ENCODE measurements at regions not wholly inside any gene's neighbourhood (a gene's known extent, or its start where the extent isn't known, plus 50 kb on each side); places are given as distances from the start of the nearest gene placed in this dataset.

DNA sequence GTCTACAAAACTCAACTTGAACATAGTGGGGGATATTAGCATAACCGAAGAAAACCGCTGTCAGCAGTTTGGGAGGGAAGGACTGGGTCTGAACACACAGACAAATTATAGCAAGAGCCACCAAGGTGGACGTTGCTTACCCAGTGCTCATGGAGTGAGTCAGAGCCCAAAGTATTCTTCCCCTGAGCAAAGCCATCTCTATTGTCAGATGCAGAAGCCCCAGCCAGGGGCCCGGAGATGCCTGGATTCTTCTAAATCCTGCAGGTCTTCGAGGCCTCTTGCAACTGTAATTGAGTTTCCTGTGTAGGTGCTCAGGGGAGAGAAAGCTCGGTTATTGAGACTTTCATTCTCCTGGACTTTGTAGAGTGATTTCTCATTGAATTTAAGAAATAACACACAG lies 384.5 kb downstream of the IRS2 start:
- DNase-seq (ENCODE audit: low read depth, low spot score): no peak
- ChIA-PET POLR2A (no interaction called here), CTCF (no interaction called here), SMC1A (ENCODE audit: uncharacterized antibody, unreplicated experiment) (no interaction called here), RAD21 (ENCODE audit: unreplicated experiment) (no interaction called here)
- Histone ChIP-seq H3K4me2 (ENCODE audit: control insufficient read depth, insufficient read depth) (no peak overlapping the region), H3K27ac (ENCODE audit: control insufficient read depth, insufficient read depth) (no peak overlapping the region), H3K9ac (ENCODE audit: control insufficient read depth, insufficient read depth, low read length) (no peak overlapping the region), H3K27me3 (replicated peaks in 1 of 2; ENCODE audit: control insufficient read depth in 2 of 2, insufficient read depth in 2 of 2, low read length in 1 of 2) (no peaks in the 10 kb centered on the region), H4K20me1 (ENCODE audit: control insufficient read depth, insufficient read depth) (no peaks in the 10 kb centered on the region), H2AFZ (ENCODE audit: control insufficient read depth, low read depth, low read length) (no peak overlapping the region), H3K4me1 (ENCODE audit: control insufficient read depth, insufficient read depth, low read length) (no peaks in the 10 kb centered on the region), H3K9me3 (replicated peaks; ENCODE audit: control insufficient read depth, insufficient read depth, low read length) (no peaks in the 10 kb centered on the region), H3K4me3 (no peak overlapping the region), H3K36me3 (ENCODE audit: control insufficient read depth in 2 of 2, insufficient read depth in 2 of 2, low read length in 1 of 2) (no peaks in the 10 kb centered on the region), H3K79me2 (ENCODE audit: control insufficient read depth, insufficient read depth, low read length) (no peaks in the 10 kb centered on the region)
- TF ChIP-seq, protein P1, sequence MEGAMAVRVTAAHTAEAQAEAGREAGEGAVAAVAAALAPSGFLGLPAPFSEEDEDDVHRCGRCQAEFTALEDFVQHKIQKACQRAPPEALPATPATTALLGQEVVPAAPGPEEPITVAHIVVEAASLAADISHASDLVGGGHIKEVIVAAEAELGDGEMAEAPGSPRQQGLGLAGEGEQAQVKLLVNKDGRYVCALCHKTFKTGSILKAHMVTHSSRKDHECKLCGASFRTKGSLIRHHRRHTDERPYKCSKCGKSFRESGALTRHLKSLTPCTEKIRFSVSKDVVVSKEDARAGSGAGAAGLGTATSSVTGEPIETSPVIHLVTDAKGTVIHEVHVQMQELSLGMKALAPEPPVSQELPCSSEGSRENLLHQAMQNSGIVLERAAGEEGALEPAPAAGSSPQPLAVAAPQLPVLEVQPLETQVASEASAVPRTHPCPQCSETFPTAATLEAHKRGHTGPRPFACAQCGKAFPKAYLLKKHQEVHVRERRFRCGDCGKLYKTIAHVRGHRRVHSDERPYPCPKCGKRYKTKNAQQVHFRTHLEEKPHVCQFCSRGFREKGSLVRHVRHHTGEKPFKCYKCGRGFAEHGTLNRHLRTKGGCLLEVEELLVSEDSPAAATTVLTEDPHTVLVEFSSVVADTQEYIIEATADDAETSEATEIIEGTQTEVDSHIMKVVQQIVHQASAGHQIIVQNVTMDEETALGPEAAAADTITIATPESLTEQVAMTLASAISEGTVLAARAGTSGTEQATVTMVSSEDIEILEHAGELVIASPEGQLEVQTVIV (IDR thresholded peaks at IDR 0.05; ENCODE audit: borderline replicate concordance, partially characterized antibody): no peak
- ATAC-seq: no peak
- BruUV-seq (replicated peaks): no TSS peak
- intact Hi-C loops (cut with micrococcal nuclease; ENCODE audit: unreplicated experiment) (no loop called here), in situ Hi-C loops (cut with MboI) (no loop called here)
- WGBS (ENCODE audit: insufficient coverage, insufficient replicate concordance, low lambda C conversion rate, missing lambda C conversion rate): 36% methylated on average over 6 of the region's 6 CpGs
- no peak for FAIRE-seq

DNA sequence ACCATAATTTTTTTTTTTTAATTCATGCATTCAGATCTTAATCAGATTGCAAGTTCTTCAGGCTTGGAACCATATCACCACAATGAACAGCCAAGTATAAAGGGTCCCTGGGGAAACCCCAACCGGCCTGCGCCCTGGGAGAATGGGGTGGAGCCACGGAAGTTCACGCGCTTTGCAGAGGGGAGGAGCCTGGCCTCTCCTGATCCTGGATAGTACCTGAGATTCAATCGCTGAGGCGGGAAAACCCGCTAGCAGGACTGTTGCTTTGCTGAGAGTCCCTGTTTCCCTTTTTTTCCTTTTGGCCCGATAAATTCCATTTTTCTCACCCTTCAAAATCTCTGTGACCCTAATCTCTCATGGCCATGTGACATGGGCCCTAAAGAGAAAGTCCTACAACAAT lies 385.1 kb downstream of the IRS2 start:
- no peak overlapping the region for H3K9ac ChIP-seq (ENCODE audit: control insufficient read depth, insufficient read depth, low read length)
- H3K9me3 ChIP-seq (replicated peaks; ENCODE audit: control insufficient read depth, insufficient read depth, low read length): no peaks in the 10 kb centered on the region
- in situ Hi-C loops (cut with MboI): no loop called here
- no peak overlapping the region for H2AFZ ChIP-seq (ENCODE audit: control insufficient read depth, low read depth, low read length)
- H3K36me3 ChIP-seq (ENCODE audit: control insufficient read depth in 2 of 2, insufficient read depth in 2 of 2, low read length in 1 of 2): no peaks in the 10 kb centered on the region
- H3K27me3 ChIP-seq (replicated peaks in 1 of 2; ENCODE audit: control insufficient read depth in 2 of 2, insufficient read depth in 2 of 2, low read length in 1 of 2): no peaks in the 10 kb centered on the region
- no peaks in the 10 kb centered on the region for H3K79me2 ChIP-seq (ENCODE audit: control insufficient read depth, insufficient read depth, low read length)
- RAD21 ChIA-PET (ENCODE audit: unreplicated experiment): no interaction called here
- DNase-seq (ENCODE audit: low read depth, low spot score) (no peak), ATAC-seq (no peak), FAIRE-seq (no peak)
- H4K20me1 ChIP-seq (ENCODE audit: control insufficient read depth, insufficient read depth): no peaks in the 10 kb centered on the region
- POLR2A ChIA-PET: no interaction called here
- no TSS peak for BruUV-seq (replicated peaks)
- SMC1A ChIA-PET (ENCODE audit: uncharacterized antibody, unreplicated experiment): interaction anchor here (0.6 to 1.4 kb wide), 2 partner anchors 429 to 1394 kb away, joined by 3 to 6 read pairs; no protein-coding TSS in a partner anchor
- H3K4me3 ChIP-seq: no peak overlapping the region
- H3K27ac ChIP-seq (ENCODE audit: control insufficient read depth, insufficient read depth): no peak overlapping the region
- 48% methylated on average over 9 of the region's 9 CpGs for WGBS (ENCODE audit: insufficient coverage, insufficient replicate concordance, low lambda C conversion rate, missing lambda C conversion rate)
- intact Hi-C loops (cut with micrococcal nuclease; ENCODE audit: unreplicated experiment): no loop called here
- no peaks in the 10 kb centered on the region for H3K4me1 ChIP-seq (ENCODE audit: control insufficient read depth, insufficient read depth, low read length)
- CTCF ChIA-PET: no interaction called here
- H3K4me2 ChIP-seq (ENCODE audit: control insufficient read depth, insufficient read depth): no peak overlapping the region
- TF ChIP-seq MEF2B (IDR thresholded peaks at IDR 0.05; ENCODE audit: partially characterized antibody, poor library complexity, severe bottlenecking) (no peak), MTA2 (IDR thresholded peaks at IDR 0.05; ENCODE audit: low read depth) (no peak), HDGF (IDR thresholded peaks at IDR 0.05) (no peak), PML (IDR thresholded peaks at IDR 0.05; ENCODE audit: low read length) (no peak), TARDBP (IDR thresholded peaks at IDR 0.05; ENCODE audit: borderline replicate concordance) (no peak)
- TF ChIP-seq, protein P2, sequence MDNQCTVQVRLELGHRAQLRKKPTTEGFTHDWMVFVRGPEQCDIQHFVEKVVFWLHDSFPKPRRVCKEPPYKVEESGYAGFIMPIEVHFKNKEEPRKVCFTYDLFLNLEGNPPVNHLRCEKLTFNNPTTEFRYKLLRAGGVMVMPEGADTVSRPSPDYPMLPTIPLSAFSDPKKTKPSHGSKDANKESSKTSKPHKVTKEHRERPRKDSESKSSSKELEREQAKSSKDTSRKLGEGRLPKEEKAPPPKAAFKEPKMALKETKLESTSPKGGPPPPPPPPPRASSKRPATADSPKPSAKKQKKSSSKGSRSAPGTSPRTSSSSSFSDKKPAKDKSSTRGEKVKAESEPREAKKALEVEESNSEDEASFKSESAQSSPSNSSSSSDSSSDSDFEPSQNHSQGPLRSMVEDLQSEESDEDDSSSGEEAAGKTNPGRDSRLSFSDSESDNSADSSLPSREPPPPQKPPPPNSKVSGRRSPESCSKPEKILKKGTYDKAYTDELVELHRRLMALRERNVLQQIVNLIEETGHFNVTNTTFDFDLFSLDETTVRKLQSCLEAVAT (IDR thresholded peaks at IDR 0.05): no peak
- TF ChIP-seq, protein P3, sequence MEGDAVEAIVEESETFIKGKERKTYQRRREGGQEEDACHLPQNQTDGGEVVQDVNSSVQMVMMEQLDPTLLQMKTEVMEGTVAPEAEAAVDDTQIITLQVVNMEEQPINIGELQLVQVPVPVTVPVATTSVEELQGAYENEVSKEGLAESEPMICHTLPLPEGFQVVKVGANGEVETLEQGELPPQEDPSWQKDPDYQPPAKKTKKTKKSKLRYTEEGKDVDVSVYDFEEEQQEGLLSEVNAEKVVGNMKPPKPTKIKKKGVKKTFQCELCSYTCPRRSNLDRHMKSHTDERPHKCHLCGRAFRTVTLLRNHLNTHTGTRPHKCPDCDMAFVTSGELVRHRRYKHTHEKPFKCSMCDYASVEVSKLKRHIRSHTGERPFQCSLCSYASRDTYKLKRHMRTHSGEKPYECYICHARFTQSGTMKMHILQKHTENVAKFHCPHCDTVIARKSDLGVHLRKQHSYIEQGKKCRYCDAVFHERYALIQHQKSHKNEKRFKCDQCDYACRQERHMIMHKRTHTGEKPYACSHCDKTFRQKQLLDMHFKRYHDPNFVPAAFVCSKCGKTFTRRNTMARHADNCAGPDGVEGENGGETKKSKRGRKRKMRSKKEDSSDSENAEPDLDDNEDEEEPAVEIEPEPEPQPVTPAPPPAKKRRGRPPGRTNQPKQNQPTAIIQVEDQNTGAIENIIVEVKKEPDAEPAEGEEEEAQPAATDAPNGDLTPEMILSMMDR (IDR thresholded peaks at IDR 0.05 in 2 of 3, conservative IDR thresholded peaks at IDR 0.05 in 1 of 3; ENCODE audit: control insufficient read depth in 2 of 3, extremely low read depth in 1 of 3, insufficient read depth in 1 of 3, low read depth in 3 of 3, low read length in 3 of 3): no peak

All from GM12878 (cell line).